DMS53 treated with DMSO at 0.1 percent for 48 hours (cell line): ENCODE measurements at regions not wholly inside any gene's neighbourhood (a gene's known extent, or its start where the extent isn't known, plus 50 kb on each side); places are given as distances from the start of the nearest gene placed in this dataset.
"Not testable (repeated sequence)": the region's sequence is repeated elsewhere in the genome, so short reads cannot be mapped to it uniquely, and the experiment has no call there.

Source experiments
- DNase-seq: peaks from one replicate; lab custom pipeline; 2025; ENCODE audit not compliant: unreplicated experiment; lab: John Stamatoyannopoulos, UW

DNA sequence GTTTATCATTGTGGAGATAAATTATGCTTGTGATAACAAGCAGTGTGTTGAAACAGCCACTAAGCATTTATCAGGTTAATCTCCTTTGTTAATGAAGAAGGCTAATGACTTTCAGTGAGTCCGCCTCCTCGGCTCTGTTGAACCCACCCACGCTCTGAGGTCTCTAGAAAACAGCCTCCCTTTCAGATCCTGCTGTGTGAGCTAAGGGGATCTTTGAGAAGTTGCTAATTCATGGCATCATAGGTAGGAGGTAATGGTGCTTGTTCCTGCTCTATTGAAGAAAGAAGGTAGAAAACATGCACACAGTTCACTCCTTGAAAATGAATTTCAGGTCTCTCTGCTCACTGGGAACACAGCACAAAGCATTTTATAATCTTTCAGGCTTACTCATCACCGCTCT, 483.9 kb downstream of the AACS start:
- no peak for DNase-seq

DNA sequence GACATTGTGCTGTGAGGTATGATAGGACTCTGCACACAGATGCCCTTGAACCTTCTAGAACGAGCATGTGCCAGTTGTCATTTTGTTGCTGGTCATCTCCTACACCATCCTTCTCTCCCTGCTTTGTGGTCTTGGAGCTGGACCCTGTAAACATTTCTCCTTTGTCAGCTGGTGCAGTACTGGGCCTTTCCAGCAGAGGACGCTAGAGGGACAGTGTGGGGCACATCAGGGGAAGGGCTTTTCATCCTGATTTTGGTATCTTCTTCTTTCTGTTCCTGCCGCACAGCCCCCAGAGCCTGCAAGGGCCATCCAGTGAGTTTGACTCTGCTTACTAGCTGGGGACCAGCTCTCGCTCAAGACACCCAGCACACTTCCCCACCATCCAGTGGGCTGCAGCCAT, 484.6 kb downstream of the AACS start:
- DNase-seq, result no peak

DNA sequence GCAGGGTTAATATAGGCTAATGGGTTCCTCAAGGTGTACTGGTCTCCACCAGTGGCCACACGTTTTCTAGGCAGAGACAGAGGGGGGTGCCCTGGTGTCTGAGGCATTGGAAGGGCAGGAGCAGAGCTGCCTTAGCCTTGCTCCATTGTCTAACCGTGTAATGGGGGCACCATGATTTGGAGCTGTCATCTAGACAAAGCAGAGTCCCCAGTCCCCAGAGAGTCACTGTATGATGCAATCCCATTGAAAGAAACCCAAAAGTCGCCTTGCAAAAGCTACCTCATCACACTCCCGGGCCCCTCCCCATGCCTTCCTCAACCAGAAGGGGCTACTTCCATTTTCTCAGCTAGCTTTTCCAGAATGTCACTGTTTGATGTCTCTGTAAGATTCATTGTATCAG, 487.1 kb downstream of the AACS start:
- DNase-seq, result no peak

DNA sequence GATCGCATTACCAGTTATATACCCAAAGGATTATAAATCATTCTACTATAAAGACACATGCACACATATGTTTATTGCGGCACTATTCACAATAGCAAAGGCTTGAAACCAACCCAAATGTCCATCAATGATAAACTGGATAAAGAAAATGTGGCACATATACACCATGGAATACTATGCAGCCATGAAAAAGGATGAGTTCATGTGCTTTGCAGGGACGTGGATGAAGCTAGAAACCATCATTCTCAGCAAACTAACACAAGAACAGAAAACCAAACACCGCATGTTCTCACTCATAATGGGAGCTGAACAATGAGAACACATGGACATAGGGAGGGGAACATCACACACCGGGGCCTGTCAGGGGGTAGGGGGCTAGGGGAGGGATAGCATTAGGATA, 495.8 kb downstream of the AACS start:
- not testable (repeated sequence) for DNase-seq

DNA sequence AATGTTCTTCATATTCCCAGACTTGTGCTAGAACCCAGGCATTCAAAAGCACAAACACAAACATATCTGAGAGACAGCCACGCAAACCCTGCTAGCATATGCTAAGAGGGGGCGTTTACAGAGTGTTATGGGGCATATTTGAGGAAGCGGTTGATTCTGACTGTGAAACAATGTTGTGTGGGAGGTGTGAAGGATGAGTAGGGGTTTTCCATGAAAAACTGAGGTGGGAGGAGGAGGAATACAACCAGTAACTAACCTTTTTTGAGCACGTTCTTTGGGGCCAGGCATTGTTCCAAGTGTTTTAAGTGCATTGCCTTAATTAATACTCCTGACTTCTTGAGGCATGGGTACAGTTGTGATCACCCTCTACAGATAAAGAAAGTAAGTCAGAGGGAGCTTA, 499.5 kb downstream of the AACS start:
- DNase-seq, result no peak

DNA sequence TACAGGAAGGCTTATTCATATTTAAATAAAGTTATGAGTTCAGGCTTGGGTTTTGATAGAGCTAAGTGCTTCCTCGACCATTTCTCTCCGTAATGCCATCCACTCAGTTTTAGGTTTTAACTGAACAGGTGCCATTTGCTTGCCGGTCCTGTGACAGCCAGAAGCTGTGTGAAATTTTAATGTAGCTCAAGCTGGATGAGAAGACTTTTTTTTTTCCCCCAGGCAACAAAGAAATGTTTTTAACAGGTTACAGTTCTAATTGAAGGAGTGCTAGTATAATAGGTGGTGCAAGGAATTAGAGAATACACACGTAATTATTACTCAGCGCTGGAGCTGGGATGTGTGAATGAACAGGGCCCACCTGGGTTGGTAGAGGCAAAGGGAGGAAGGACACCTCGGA, 502.3 kb downstream of the AACS start:
- no peak for DNase-seq

DNA sequence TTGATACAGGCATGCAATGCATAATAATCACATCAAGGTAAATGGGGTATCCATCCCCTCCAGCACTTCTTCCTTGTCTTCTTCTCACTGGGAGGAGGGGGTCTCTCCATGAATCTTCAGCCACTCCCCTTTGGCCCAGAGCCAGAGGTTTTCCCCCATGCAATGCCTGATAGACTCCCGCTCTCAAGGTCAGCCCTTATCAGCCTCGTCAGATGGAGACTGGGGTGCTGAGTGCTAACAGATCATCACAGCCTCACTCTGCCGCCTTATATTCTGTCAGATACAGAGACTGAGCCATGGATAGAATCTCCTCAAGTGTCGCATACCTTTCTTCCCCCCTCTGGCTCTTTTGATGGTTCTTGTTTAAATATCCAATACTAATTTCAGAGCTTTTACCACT, 503.1 kb downstream of the AACS start:
- DNase-seq, result no peak

DNA sequence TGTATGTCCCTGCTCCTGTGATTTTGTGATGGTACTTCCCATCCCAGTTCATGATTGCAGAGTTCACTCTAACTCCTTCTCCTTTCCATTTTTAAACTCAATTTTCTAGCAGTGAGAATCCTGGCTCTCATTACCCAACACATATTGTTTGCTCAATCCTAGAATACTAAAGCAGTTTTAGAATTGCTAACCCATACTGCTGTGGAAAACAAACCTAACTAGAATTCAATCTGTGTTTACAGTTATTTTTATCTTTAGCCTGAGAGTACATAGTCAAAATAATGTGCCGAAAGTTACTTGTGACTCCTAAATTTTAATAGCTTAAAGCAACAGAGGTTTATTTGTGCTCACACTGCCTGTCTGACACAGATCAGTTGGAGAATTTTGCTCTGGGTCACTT, 508.0 kb downstream of the AACS start:
- DNase-seq, result no peak

DNA sequence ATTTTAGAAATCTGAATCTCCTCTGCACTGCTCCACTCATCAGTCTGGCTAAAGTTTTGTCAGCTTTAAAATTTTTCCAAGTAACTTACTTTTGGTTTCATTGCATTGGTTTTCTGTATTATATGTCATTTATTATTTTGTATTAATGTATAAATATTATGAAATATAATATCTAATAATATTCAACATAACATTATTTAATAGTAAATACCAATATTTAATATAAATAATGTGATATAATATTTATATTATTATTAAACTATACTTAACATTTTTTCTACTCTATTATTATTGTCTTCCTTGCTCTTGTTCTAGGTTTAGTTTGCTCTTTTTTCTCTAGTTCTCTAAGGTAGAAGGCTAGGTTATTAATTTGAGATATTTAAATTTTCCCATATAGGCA, 512.1 kb downstream of the AACS start:
- no peak for DNase-seq

DNA sequence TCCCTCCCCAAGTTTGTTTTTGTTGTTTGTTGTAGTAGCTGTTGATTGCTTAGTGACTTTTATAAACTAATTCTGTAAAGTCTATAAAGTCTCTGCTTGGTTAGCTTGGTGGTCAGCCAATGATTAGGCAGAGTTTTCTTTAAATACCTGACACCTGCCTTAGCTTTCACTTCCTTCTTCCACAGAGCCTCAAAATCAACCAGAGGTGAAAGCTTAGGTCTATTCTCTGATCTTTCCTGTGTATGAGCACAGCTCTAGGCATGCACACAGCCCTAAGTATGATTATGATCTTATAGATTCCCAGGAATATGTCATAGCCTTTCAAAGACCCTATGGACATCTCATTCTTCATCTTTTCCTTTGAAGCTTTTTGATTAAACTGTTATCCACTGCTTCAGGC, 514.7 kb downstream of the AACS start:
- DNase-seq, result no peak

DNA sequence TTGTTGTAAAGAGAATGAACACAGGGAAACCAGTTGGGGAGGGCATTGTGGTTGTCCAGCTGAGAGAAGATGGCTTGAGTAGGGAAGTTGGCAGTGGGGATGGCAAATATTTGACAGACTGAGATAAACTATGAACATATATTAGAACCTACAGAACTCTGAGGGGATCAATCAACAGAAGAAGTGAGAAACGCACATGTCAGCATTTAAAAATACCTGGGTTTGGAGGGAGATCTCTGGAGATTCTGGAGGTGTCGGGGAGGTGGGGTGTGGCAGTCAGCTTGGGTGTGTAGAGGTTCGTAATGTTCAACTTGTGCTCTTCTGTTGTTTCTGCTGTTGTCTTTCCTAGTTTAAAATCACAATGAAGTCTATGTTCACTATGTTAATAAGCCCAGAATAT, 517.8 kb downstream of the AACS start:
- DNase-seq, result no peak

DNA sequence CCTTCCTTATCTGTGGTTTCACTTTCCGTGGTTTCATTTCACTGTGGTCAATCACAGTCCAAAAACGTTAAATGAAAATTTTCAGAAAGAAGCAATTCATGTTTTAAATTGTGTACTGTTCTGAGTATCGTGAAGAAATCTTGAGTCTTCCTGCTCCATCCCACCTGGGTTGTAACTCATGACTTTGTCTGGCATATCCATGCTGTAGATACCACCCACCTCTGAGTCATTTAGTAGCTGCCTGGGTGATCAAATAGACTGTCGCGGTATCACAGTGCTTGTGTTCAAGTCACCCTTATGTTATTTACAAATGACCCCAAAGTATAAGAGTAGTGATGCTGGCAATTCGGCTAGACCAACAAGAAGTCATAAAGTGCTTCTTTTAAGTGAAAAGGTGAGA, 521.2 kb downstream of the AACS start:
- DNase-seq, result no peak

DNA sequence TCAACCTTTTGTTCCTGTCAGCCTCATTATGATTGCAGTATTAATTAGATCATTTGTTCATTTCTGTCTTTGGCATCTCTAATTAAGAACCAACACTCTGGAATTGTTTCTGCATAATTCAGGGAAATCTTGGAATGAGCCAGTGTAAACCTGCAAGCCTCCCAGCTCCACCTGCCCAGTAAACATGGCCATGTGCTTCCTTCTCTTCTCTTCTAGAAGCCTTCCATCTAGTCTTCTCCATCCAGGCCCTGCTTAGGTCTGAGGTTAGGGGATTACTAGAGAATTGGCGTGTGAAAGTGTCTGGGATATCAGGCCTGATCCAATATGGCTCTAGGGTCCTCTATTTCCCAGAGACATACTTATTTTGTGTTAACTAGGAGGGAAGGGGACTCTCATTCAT, 528.0 kb downstream of the AACS start:
- DNase-seq, result no peak

DNA sequence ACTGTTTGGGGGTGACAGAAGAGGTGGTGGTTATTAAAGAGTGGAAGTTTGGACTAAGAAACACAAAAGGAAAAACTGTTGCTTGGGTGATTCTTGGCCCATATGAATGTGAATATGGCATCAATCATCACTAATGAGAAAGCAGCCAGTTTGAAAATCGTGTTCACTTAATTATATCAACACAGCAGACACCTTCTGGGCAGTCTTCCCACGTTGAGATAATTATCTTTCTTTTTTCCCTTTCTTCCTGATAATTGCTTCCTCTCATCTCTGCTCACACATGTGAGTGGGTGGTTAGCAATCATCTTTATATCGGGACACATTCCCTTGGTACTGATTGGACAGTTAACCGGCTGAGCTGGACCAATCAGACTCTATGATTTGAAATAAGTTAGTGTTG, 539.7 kb downstream of the AACS start:
- DNase-seq, result no peak

DNA sequence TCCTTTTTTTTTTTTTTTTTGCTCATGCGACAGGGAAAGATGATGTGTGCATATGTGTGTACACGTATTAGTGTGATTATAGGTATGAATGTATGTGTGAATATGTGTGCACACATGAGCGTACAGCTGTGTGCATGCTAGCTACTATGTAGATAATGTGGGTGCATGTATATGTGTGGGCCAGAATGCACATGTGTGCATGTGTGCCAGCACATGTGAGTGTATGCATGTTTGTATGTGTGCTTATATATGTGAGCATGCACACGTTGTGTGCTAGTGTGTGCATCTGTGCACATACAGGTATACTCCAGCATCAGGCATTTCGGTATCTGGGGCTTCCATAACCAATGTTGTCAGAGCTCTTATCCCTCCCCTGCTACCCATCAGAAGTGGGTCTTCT, 541.1 kb downstream of the AACS start:
- DNase-seq, result no peak

DNA sequence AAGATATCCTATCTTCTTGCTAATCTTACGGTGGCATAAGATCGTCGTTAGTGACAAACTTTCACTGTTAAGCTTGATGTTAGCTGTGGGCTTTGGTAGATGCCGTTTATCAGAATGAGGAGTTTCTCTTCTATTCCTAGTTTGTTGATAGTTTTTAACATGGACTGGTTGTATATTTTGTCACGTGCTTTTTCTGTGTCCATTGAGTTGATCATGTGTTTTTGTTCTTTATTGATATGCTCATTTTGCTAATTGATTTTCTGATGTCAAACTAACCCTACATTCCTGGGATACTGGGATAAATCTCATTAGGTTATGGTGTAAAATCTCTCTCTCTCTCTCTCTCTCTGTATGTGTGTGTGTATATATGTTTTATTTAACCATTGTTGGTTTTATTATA, 545.1 kb downstream of the AACS start:
- no peak for DNase-seq

DNA sequence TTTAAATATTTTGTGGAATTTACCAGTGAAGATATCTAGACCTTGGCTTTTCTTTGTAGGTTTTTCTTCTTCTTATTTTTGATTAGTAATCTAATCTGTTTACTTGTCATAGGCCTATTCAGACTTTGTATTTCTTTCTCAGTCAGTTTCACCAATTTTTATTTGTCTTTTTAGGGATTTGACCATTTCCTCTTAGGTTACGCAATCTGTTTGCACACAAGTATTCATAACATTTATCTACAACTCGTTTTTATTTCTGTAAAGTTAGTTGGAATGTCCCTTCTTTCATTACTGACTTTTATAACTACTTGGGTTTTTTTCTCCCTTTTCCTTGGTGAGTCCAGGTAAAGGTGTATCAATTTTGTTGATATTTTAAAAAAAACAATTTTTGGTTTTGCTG, 545.7 kb downstream of the AACS start:
- DNase-seq, result no peak

DNA sequence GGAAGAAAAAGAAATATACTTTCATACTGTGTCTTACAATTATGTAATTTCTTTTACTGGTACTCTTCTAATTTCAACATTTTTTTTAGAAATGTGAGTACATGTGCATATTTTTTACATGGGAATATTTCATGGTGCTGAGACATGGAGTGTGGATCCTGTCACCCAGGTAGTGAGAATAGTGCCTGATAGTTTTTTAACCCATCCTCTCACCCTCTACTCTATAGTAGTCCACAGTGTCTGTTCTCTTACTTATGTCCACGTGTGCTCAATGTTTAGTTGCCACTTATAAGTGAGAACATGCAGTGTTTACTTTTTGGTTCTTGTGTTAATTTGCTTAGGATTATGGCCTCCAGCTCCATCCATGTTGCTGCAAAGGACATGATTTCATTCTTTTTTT, 548.8 kb downstream of the AACS start:
- DNase-seq, result no peak

DNA sequence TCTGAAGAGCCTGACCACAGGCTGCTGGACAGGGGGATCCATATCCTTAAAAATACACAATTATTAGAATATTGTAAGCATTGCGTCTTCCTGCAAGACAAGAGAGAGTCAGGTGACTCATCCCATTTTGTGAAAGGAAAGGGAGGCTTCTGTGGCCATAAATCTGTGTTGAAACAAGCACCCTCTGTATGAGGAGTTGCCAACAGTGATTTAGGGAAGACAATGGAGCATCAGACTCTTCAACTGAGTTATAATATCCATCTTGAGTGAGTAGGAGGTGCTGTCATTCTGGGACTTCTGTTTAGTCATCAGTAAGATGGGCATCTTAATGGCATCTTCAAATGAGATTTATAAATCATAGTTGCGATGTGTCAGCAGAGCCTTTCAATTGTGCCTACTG, 554.5 kb downstream of the AACS start:
- no peak for DNase-seq

DNA sequence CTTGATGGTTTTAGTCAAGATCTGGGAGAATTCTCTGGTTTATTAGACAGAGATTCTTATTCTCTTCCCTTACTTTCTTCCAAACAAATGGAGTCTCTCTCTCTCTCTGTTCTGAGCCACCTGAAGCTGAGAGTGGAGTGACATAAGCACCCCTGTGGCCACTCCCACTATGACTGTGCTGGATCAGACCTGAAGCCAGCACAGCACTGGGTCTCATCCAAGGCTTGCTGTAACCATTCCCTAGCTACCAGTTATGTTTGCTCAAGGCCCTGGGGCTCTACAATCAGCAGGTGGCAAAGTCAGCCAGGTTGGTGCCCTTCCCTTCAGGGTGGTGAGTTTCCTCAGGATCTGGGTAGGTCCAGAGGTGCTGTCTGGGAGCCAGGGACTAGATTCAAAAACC, 568.5 kb downstream of the AACS start:
- DNase-seq, result no peak

DNA sequence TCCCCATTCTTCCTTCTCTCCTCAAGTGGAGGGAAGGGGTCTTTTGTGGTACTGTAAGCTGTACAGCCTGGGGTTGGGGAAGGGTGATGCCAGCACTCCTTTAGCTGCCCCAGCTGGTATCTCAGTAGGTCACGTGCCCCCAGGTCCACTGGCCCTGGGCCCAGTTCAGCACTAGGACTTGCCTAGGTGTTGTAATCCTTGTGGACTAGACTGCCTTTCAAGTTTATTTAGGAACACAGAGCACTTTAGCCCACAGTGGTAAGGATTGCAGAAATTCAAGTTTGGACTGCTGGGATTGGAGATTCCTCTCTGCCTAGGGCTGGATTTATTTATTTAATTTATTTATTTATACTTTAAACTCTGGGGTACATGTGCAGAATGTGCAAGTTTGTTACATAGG, 569.6 kb downstream of the AACS start:
- DNase-seq, result no peak

DNA sequence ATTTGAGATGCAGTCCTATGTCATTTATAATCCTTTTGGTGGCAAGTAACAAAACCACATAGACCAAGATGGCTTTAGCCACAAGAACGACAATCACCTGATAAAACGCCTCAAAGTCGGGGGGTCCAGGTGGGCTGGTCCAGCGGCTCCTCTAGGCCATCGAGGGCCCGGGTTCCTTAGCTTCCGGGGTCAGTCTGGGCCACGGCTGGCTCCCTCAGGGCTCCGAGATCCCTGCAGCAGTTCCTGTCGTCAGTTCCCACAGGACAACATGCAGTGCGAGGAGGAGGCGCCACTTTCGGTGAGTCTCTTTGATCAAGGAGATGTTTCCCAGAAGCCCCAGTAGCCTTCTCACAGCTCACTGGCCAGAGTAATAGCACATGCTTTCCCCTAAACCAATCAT, 574.6 kb downstream of the AACS start:
- no peak for DNase-seq

DNA sequence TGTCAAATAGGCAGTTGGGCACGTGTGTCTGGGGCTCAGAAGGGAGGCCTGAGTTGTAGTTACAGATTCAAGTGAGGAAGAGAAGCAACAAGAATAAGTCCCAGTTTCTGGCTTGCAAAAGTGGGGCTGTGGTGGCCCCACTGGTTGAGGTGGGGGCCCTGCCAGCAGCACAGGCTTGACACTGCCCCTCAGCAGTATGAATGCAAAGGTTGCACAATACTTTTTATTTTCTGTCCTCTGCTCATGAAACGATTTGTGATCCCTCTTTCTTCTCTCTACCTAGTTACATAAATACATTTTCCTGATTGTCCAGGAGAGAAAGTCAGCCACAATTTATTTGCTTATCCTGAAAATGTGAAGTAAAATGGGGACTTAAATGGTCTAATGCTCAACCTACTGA, 577.8 kb downstream of the AACS start:
- no peak for DNase-seq

DNA sequence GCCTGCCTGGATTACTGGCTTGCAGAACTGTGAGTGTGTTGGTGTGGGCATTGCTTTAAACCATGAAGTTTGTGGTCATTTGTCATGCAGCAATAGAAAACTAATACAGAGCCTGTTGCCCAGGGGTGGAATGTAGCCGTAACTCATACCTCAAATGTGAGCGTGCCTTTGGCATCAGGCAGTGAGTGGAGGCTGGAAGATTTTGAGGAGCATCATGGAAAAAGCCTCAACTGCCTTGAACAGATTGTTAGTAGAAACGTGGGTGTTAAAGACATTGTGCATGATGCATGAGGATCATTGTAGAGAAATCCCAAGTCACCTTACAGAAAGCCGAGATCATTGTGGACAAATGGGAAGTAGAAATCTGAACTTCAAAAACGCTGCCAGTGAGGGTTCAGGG, 580.5 kb downstream of the AACS start:
- DNase-seq, result no peak
